ENCODE measurements at regions not wholly inside any gene's neighbourhood (a gene's known extent, or its start where the extent isn't known, plus 50 kb on each side); places are given as distances from the start of the nearest gene placed in this dataset.

DNA sequence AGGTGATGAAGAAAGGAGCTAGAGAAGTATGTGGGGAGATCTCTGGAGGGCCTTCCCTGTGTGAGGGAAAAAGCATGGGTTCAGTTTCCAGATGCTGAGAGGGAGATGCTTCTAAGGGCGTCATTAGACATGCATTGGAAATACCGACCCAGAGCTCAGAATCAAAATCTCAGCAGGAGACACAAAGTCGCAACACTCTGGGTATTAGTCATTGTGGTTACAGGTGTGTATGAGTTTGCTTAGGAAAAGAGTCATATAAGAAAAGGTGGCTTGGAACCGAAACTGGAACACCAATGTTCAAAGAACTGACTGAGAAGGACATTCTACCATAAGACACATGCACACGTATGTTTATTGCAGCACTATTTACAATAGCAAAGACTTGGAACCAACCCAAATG is 477.1 kb downstream of the FBXO15 start:
- no peak for DNase-seq

DNA sequence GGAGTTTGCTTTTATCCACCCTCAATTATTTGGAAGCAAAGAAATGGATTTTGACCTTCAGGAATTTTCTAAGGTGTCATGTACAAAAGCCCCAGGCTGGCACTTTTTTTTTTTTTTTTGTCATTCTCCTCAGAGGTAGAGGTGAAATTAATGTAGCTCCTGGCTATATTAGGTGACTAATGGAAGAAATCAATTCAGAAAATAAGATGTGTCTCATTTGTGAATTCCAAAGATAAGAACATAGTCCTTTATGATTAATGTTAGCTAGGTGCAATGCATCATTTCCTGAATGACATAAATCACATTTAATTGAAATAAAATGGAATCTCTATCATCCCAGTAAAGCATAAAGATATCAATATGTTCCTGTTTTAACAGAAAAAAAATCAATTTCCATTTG is 477.6 kb downstream of the FBXO15 start:
- no peak for DNase-seq

DNA sequence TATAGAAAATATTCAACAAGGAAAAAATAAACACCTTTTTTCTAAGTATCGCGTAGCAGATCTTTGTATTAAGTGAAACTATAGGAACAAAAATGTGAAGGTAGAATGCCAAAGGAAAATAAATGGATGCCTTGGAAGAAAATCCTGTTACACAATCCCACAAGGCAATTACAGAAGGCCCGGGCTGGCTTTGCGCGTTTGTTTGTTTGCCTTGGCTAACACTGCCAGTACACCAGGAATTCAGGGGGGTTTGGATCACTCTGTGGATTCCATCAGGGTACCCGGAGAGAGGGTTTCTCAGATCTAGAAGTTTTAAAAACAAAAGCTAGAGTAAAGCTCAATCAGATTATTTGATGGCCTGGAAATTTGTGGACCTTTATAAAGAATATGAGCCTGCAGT is 478.3 kb downstream of the FBXO15 start:
- peak; percentile 32 for DNase-seq

DNA sequence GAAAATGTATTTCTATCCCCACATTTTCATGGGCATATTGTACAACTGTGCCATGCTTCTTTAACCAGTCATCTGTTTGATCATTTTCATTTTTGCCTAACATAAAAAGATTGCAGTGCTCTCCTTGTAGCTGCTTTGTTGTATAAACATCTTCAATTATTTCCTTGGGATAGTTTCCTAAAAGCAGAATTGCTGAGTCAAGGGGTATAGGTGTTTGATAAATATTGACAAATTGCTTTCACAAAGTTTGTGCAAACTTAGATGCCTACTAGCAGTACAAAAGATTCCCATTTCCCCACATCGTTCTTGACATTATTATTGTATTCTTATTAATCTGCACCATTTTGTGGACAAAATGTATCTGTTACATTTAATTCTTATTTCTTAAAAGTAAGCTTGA is 479.6 kb downstream of the FBXO15 start:
- DNase-seq, result no peak

DNA sequence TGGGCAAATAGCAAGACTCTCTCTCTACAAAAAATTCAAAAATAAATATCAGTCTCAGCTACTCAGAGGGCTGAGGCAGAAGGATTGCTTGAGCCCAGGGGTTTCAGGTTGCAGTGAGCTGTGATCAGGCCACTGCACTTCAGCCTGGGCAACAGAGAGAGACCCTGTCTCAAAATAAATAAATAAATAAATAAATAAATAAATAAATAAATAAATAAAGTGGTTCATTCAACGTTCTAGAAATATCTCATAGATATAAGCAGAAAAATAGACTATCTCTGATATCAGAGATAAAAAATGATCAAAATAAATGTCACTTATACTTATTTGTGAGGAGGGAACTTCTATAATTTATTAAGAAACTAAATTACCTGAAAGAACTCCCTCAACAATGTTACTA is 480.9 kb downstream of the FBXO15 start:
- DNase-seq, result no peak

DNA sequence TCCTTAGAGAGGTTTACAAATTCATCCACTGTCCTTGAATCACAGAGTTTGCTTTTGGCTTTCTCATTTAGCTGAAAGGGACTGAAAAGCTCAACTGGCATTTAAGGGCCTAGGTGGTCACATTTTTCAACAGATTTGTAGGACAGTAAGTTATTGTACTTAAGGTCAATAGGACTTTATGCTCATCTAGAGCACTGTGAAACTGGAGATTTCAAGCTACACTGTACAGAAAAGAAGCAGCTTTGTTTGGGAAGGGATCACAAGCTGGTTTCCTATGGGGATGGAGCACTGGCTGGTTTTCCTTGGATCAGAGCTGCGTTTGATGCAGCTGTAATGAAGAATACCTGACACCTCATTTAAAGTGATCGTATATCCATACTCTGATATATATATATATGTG is 482.7 kb downstream of the FBXO15 start:
- no peak for DNase-seq

DNA sequence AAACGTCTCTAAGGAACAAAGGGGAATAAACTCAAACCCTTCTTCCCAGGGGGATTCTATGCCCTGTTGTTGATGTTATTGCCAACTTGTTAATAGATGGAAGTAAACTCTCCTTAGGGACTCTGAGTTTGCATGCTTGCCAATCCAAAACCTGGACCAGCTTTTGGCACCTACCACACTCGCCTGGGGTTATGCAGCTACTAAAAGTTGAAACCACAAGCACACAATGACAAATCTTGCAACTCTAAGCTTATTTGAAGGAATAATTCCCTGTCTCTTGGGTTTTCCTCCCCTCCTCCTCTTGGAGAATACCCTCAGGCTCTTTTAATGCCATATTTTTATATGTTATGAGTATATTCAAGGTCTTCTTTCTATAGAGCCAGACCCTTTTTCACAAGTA is 484.1 kb downstream of the FBXO15 start:
- DNase-seq, result no peak

DNA sequence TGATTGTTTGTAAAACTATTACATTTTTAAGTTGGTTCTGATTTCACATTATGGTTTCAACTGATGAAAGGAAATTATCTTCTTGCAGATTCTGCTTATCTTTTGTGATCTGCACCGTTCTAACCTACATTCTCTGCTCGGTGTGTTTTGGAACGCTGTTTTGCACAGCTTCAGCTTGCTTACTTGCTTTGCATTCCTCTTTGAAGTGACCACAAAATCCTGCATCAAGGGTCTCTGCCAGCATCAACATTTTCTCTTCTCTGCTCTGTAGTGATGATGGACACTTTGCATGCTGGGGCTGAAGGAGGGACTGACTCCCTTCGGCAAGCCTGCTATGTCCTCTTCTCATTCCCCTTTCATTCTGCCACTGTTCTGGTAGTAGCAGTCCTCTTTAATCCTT is 485.2 kb downstream of the FBXO15 start:
- DNase-seq, result no peak

DNA sequence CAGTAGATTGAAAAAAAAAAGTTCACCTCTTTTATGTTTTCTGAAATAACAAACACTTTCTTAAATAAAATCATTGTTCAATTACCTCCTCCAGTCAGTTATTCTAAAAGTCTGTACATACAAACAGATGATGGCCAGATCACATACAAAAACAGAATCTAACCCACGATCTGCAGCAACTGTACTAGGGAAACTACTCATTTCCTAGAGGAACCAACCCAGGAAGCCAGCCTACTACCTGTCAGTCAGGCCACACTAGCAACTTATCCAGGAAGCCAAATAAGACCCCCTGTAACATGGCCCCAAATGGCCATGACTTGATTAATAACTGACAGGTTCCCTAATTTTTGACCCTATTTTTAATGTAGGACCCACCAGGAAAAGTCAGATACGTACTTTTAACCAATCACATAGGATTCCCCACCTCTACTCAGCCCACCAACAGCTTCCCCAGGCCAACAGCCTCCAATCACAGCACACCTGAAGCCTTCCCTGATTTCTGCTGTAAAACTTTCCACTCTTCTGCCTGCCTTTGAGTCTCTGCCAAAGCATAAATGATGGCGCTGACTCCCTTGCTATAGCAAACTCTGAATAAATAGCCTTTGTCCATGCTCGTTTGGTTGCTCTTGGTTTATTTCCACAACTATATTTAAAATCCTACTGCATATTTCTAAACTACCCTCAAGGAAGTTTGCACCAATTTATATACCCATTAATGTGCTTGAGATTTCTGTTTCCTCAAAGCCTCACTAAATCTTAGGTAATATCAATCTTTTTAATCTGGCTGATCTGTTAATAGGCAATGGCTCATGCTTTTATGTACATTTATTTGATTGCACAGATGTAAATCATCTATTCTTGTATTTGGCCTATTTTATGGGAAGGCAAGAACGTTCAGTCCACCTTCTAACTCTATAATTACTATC is 486.4 kb downstream of the FBXO15 start:
- no peak for DNase-seq

DNA sequence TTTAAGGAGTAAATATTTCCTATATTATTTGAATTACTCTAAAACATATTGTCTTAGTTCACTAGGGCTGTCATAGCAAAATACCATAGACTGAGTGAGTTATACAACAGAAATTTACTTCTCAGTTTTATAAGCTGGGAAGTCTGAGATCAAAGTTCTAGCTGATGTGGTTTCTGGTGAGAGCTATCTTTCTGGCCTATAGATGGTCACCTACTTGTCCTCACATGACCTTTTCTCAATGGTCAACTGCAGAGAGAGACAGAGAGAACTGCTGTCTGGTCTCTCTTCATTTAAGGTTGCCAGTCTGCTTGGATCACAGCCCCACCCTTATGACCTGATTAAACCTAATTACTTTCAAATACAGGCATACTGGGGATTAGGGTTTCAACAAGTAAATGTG is 490.9 kb downstream of the FBXO15 start:
- DNase-seq, result no peak

DNA sequence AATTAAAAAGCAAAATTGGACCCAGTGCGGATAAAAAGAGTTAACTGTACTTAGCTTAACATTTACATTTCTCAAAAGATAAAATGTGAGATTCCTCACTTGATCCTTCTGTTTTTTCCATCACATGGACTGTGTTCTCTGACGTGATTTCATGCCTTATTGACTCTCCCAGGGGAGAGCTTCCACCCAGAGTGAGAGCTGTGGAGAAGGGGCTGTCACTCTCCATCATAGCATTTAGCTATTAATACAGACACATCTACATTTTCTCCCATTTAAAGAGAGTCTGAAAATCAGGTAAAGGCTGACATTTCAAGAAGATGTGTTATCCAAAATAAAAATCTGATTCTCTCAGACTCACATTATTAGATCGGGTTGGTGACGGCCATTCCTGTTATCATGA is 493.8 kb downstream of the FBXO15 start:
- no peak for DNase-seq

DNA sequence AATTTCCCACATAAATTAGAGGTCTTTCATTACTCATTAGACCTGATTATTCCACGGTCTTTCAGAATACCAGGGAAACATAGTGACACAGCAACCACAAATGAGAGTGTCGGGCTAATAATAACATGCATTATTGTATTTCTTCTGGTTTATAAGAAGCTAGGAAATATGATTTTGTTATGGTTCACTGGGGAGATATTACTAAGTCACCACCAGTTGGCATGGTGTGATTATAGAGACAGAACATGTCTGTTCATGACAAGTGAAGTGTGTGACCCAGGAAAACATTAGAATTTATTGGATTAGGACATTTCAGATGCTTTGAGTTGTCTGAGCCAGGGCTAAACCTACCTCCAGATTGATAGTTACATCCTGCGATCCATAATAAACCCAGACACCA is 494.4 kb downstream of the FBXO15 start:
- DNase-seq, result no peak

DNA sequence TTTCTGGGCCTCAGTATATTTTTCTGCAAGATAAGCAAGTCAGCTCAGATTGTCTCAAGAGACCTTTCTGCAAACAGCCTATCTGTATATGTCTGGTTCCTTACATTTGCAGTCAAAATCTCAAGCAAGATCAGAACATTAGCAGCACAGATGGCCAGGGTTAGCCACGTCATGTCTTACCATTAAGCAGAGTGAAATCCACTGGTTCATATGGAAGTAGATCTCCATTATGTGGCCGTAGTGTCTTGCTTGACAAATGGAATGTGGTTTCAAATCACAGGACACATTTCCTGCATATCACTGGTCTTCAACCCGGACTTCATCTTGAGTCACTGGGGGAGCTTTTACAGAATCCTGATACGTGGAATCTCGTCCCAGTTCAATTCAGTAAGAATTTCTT is 500.2 kb downstream of the FBXO15 start:
- DNase-seq, result no peak

DNA sequence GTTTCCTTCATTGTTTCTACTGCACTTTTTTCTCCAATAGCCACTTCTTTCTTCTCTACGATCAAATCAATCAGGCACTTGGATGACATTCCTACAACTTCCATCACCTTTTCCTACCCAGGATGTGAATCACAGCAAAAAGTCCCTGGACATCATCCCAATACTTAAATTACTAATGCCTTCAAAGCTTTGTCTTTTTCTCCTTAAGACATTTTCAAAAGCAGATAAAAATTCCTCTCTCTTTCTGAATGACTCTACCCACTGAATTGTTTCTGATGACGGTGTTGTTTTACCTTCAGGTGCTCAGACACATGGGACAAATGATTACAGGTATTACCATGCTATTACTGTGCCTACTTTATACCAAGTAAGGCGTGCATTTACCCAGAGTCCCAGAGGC is 500.9 kb downstream of the FBXO15 start:
- DNase-seq, result no peak

DNA sequence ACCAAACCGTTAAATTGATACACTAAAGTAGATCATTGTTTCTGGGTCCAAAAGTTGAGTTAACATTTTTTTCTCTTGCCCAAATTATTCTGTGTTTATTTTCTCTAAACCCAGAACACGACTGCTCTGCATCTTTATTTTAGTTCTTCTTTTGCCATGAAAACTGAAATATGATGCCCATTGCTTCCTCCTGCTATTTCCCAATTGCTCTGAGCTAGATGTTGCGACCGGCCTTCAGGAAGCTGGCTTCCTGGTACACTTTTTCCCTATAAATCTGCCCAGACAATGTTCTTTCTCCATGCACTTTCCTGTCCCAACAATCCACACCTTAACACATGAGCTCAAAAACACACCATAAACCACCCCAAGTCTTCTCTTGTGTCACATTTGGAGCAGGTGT is 501.4 kb downstream of the FBXO15 start:
- no peak for DNase-seq

DNA sequence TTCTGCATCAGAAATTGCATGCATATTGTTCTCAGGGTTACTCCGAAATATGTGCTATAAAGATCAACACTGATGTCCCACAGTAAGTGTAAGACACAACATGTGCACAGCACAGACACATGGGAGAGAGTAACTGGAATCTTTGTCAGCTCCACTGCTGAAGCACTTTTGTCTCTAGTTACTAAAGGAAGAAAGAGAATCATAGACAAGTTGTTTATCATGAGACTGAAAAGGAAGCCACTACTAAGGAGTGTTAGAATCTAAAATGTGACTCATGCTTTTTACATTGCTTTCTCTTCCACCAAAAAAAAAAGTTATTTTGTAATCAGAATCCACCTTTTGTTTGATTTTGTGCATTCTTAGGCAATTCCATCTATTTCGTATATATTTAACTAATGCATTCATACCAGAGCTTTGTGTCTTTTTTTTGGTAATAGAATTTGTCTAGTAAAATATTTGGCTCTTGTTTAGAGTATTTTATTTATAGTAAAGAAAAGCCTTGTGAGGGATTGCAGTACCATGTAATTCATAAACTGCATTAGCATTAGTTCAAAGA is 502.4 kb downstream of the FBXO15 start:
- no peak for DNase-seq

DNA sequence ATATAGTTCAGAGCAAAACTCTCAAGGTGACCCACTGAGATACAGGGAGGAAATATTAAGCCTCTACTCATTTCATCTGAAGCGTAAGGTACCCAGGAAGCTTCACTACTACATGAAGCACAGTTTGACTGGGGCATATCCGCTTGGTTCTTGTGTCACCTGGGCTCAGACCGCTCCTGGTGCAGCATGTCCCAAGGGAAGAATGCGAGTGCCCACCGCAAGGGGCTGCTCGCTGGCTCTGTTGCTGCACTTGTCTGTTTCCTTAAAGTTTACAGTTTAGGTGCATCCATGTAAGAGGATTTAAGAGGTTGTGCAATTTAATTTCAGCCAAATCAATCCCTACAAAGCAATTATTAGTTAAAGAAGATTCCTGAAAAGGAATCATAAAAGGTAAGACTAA is 507.8 kb downstream of the FBXO15 start:
- no peak for DNase-seq

DNA sequence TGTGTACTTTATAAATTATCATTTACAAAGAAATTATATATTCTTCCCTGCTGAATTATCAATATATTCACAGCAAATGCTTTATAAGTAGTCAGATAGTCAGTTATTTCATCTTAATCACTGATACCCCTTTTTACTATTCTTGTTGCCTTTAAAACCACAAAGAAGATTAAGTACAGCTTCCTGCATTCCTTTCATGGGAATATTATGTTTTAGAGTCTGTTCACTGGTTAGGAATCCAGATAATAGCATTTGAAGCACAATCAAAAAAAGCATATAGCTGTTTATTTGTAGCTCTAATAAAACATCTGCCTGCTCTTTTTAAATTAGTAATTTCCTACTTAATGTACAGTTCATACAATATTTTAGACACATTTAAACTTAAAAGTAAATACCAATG is 508.9 kb downstream of the FBXO15 start:
- no peak for DNase-seq

DNA sequence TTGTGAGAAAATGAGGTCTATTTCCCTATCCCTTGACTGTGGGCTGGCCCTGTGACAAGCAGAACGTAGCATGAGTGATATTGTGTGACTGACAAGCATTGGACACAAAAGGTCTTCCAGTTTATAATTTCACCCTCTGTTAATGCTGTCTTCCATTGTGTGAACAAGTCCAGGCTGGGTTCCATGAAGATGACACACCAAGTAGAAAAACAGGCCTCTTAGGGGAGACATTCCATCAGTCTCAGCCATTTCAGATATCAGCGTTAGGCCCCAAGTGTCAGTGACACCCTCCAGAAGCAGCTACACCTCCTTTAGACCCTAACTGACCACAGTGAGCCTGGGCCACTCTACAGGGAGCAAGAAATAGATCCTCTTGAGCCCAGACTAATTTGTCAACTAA is 511.3 kb downstream of the FBXO15 start:
- no peak for DNase-seq

DNA sequence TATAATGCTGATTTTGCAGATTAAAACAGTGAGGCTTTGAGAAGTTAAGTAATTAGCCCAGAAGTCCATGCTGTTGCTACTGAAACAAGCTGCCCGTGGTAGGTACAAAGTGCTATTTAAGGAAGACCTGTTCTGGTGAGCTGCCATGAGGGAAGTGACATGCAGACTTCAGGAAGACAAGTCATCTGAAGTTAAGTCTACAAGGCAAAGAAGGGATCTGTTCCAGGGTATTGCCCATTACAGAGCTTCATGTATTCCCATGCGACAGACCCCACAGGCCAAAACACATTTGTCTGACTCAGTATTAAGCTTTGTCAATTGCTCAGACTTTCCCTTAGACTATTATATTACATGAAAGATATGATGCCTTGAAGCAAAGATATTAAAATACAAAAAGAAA is 520.8 kb downstream of the FBXO15 start:
- no peak for DNase-seq

DNA sequence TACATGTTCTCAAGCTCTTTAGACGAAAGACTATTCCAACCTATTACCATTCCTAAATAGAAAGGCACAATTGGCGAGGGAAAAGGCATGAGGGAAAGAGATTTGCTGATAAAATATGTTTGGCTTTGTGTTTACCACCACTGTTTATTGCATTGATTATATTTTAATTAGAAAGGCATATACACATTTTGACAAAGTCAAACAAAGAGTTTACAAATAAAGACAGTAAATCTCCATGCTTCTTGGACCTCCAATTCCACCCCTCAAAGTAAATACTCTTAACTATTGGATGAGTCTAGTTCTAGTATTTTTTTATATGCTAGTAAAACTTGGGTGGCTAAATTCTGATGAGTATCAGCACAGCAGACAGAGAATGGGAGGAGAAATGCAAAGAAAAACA is 521.4 kb downstream of the FBXO15 start:
- DNase-seq, result no peak

DNA sequence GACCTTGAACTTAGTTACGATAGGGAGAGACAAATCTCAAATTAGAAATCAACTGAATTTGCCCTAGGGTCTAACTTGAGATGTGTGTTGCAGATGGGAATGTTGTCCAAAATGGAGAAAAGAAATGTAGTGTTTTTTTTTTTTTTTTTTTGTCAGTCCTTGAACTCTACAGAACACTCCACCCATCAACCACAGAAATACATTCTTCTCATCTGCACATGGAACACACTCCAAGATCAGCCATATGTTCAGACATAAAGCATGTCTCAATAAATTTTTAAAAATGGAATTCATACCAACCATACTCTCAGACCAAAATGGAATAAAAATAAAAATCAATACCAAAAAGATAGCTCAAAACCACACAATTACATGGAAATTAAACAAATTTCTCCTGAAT is 526.5 kb downstream of the FBXO15 start:
- no peak for DNase-seq

DNA sequence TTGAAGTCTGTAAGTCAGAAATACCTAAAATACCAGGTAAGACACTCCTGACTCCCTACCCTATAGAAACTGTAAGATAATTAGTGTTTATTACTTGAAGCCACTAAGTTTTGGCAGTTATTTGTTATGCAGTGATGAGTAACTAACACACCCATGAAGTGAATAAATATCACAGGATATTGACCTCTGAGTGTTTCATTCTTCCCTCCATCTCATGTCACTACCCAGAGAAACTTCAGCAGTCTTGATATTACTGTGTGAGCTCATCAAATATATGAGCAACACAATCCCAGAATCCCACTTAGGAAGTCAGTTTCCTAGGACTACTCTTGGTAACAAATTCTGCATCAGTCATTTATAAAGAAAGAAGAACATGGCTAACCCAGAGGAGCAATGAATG is 529.7 kb downstream of the FBXO15 start:
- no peak for DNase-seq

DNA sequence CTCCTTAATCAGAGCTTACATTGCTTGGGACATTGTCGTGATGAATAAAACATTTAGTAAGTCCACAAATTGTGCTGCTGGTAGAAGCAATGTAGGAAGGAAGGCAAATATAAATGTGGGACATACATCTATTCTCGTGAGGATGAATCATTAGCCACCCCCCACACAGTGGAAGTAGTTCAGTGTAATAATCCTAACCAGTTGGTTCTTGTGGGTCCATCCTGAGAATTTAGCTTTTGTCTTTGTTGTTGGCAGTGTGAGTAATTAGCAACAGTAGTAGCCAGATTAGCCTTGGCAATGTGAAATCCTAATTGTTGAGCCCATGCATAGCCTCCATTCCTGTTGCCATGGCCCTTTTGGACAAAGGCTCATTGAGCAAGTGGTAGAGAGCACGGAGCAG is 532.1 kb downstream of the FBXO15 start:
- no peak for DNase-seq

DNA sequence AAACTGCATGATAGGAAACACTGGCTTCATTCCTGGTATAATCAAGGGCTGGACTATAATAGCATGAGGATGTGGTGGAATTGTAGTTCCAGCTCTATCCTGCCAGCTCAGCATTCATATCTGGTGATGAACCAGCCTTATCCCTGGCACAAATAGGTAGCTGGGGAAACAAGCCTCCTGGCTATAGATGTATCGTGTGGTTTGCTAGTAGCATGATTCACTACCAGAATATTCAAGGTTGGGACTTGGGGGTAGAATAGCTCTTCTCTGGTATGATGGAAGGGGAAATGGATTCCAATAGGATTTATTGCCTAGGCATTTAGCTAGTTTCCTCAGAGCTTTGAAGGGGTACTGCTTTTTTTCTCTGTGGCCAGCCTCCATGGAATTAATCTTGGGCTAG is 532.8 kb downstream of the FBXO15 start:
- no peak for DNase-seq

Data from femur (tissue), 1 donor.